ENCODE measurements at regions not wholly inside any gene's neighbourhood (a gene's known extent, or its start where the extent isn't known, plus 50 kb on each side); places are given as distances from the start of the nearest gene placed in this dataset.

GRCh38 chr20:57792386-57793080, 82.7 kb upstream of the PMEPA1 start:
- no peak for TF ChIP-seq POLR2A (IDR thresholded peaks at IDR 0.05)
- no peak for TF ChIP-seq CTCF (IDR thresholded peaks at IDR 0.05)
- no peaks in the 10 kb centered on the region for H3K9me3 ChIP-seq
- no peak overlapping the region for H3K27ac ChIP-seq
- intact Hi-C loops (cut with DNase I; ENCODE audit: low total_unique reads): no loop called here
- H3K27me3 ChIP-seq: no peaks in the 10 kb centered on the region
- DNase-seq: no peak
- H3K4me3 ChIP-seq: no peak overlapping the region
- no peaks in the 10 kb centered on the region for H3K4me1 ChIP-seq
- no peaks in the 10 kb centered on the region for H3K36me3 ChIP-seq

- no peaks in the 10 kb centered on the region for H3K4me1 ChIP-seq
- no peak overlapping the region for H3K27ac ChIP-seq
- TF ChIP-seq POLR2A (IDR thresholded peaks at IDR 0.05): no peak
- TF ChIP-seq CTCF (IDR thresholded peaks at IDR 0.05): no peak
- no peaks in the 10 kb centered on the region for H3K36me3 ChIP-seq
- H3K4me3 ChIP-seq: no peak overlapping the region
- H3K27me3 ChIP-seq: no peaks in the 10 kb centered on the region
- no peaks in the 10 kb centered on the region for H3K9me3 ChIP-seq
- no peak for DNase-seq
- intact Hi-C loops (cut with DNase I; ENCODE audit: low total_unique reads): no loop called here
These were observed 82.2 kb upstream of the PMEPA1 start for GRCh38 chr20:57791966-57792365.

GRCh38 chr20:57791178-57791962, 81.6 kb upstream of the PMEPA1 start:
- intact Hi-C loops (cut with DNase I; ENCODE audit: low total_unique reads): no loop called here
- Histone ChIP-seq H3K4me1 (no peaks in the 10 kb centered on the region), H3K27ac (no peak overlapping the region), H3K36me3 (no peaks in the 10 kb centered on the region), H3K4me3 (no peak overlapping the region), H3K9me3 (no peaks in the 10 kb centered on the region), H3K27me3 (no peaks in the 10 kb centered on the region)
- DNase-seq: no peak
- TF ChIP-seq POLR2A (IDR thresholded peaks at IDR 0.05): no peak
- no peak for TF ChIP-seq CTCF (IDR thresholded peaks at IDR 0.05)

- no peak for TF ChIP-seq POLR2A (IDR thresholded peaks at IDR 0.05)
- no peak for TF ChIP-seq CTCF (IDR thresholded peaks at IDR 0.05)
- intact Hi-C loops (cut with DNase I; ENCODE audit: low total_unique reads): no loop called here
- H3K9me3 ChIP-seq: no peaks in the 10 kb centered on the region
These were observed 80.4 kb upstream of the PMEPA1 start for GRCh38 chr20:57790176-57790575.

GRCh38 chr20:57788936-57789613, 79.3 kb upstream of the PMEPA1 start:
- DNase-seq: no peak
- Histone ChIP-seq H3K4me1 (no peaks in the 10 kb centered on the region), H3K9me3 (no peaks in the 10 kb centered on the region), H3K27me3 (no peaks in the 10 kb centered on the region), H3K4me3 (no peak overlapping the region), H3K27ac (no peak overlapping the region), H3K36me3 (no peaks in the 10 kb centered on the region)
- TF ChIP-seq CTCF (IDR thresholded peaks at IDR 0.05): no peak
- no peak for TF ChIP-seq POLR2A (IDR thresholded peaks at IDR 0.05)
- intact Hi-C loops (cut with DNase I; ENCODE audit: low total_unique reads): no loop called here

More at GRCh38 chr20:57790176-57790575, 80.4 kb upstream of the PMEPA1 start:
- Histone ChIP-seq H3K4me3 (no peak overlapping the region), H3K36me3 (no peaks in the 10 kb centered on the region), H3K27me3 (no peaks in the 10 kb centered on the region), H3K27ac (no peak overlapping the region), H3K4me1 (no peaks in the 10 kb centered on the region)
- no peak for DNase-seq

Measured in uterus (tissue), 3 donors.